Gastroesophageal sphincter (tissue), 4 donors: ENCODE measurements at regions not wholly inside any gene's neighbourhood (a gene's known extent, or its start where the extent isn't known, plus 50 kb on each side); places are given as distances from the start of the nearest gene placed in this dataset.
A peak's percentile ranks its signal among the peaks of the same experiment; 100 is the strongest.

Experiments used
- ATAC-seq: fragments of 150-250 bp; one replicate; pipeline ENCODE4 v1.9.1; 2016; ENCODE audit warnings: mild to moderate bottlenecking, moderate library complexity
- H3K27ac ChIP-seq, 4 donors: fragments of 200-600 bp; sonication (generic) in 3 of 4; 1 replicate in 3 of 4; 2 replicates in 1 of 4; pipeline ENCODE4 v1.5.1; 2016 to 2019
- H3K27me3 ChIP-seq: fragments of 200-600 bp; sonication (generic); one replicate; pipeline ENCODE4 v1.5.1; 2019
- H3K36me3 ChIP-seq, 2 donors: fragments of 200-600 bp; sonication (generic); one replicate each; pipeline ENCODE4 v1.5.1; 2019; ENCODE audit warnings: control low read depth in 1 of 2
- H3K4me1 ChIP-seq, 3 donors: fragments of 200-600 bp; sonication (generic); 1 replicate in 2 of 3; 2 replicates in 1 of 3; pipeline ENCODE4 v1.5.1; 2016 to 2019; ENCODE audit warnings: control low read depth in 2 of 3
- H3K4me3 ChIP-seq, 2 donors: fragments of 200-600 bp; sonication (generic); one replicate each; pipeline ENCODE4 v1.5.1; 2019; ENCODE audit warnings: mild to moderate bottlenecking in 1 of 2, moderate library complexity in 1 of 2
- H3K9me3 ChIP-seq, 3 donors: fragments of 200-600 bp; sonication (generic); one replicate each; pipeline ENCODE4 v1.5.1; 2017 to 2019; ENCODE audit warnings: control low read depth in 2 of 3
- EP300 ChIP-seq: sonication (generic); formaldehyde crosslinking; IDR thresholded peaks from one replicate; pipeline ENCODE4 v1.6.1; 2017; ENCODE audit warnings: antibody characterized with exemption, mild to moderate bottlenecking
- POLR2A ChIP-seq, 2 donors: fragments of 450-650 bp; IDR thresholded peaks; one replicate each; pipeline ENCODE4 v1.6.1; 2017; ENCODE audit warnings: antibody characterized with exemption in 2 of 2, mild to moderate bottlenecking in 2 of 2, moderate library complexity in 1 of 2
- POLR2AphosphoS5 ChIP-seq: sonication (generic); formaldehyde crosslinking; IDR thresholded peaks from one replicate; pipeline ENCODE4 v1.6.1; 2017; ENCODE audit warnings: antibody characterized with exemption
- WGBS, 2 donors: methylation state at CpG; one replicate each; pipeline ENCODE4 v1.1.5; 2018; ENCODE audit warnings: low coverage in 1 of 2; 5-methylcytosine and 5-hydroxymethylcytosine counted together
- TF ChIP-seq, protein P1 (sequence below), 4 experiments: fragments of 200-600 bp in 2 of 4; fragments of 450-650 bp in 2 of 4; sonication (generic) in 1 of 4; IDR thresholded peaks; one replicate each; pipeline ENCODE4 v1.5.1; 2017 to 2019; ENCODE audit warnings: antibody characterized with exemption in 4 of 4, mild to moderate bottlenecking in 2 of 4, moderate library complexity in 2 of 4

DNA sequence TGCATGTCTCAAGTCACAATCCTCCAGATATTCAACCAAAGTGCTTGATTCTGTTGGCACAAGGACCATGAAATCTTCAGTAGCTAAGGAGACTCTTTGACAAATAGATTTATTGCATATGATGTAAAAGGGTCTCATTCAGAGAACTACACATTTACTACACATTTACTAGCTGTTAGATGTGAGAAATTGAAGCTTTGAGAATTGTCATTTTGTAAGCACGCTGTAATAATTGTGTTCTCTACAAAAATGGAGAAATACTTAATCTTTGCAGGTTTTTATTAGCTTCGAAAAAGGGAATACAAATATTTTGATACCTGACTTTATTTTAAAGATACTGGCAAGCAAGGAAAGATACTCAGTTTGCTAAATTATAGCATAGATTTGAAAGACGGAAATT is 70.2 kb upstream of the CHD2 start:
- H3K27ac ChIP-seq: peak overlapping the region; percentile 7 to 98 (median 90)
- no peak overlapping the region for H3K4me3 ChIP-seq
- H3K27me3 ChIP-seq: no peaks in the 10 kb centered on the region
- TF ChIP-seq, protein P1, sequence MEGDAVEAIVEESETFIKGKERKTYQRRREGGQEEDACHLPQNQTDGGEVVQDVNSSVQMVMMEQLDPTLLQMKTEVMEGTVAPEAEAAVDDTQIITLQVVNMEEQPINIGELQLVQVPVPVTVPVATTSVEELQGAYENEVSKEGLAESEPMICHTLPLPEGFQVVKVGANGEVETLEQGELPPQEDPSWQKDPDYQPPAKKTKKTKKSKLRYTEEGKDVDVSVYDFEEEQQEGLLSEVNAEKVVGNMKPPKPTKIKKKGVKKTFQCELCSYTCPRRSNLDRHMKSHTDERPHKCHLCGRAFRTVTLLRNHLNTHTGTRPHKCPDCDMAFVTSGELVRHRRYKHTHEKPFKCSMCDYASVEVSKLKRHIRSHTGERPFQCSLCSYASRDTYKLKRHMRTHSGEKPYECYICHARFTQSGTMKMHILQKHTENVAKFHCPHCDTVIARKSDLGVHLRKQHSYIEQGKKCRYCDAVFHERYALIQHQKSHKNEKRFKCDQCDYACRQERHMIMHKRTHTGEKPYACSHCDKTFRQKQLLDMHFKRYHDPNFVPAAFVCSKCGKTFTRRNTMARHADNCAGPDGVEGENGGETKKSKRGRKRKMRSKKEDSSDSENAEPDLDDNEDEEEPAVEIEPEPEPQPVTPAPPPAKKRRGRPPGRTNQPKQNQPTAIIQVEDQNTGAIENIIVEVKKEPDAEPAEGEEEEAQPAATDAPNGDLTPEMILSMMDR (IDR thresholded peaks at IDR 0.05): no peak
- TF ChIP-seq POLR2AphosphoS5 (no peak), EP300 (no peak), POLR2A (IDR thresholded peaks at IDR 0.05) (no peak)
- ATAC-seq: no peak
- 61 to 71% methylated on average over 3 of the region's 3 CpGs for WGBS, 2 donors
- H3K9me3 ChIP-seq: no peaks in the 10 kb centered on the region
- H3K4me1 ChIP-seq: peaks cover 20 to 54% (median 28%) of the 10 kb centered on the region in 3 donors
- no peaks in the 10 kb centered on the region for H3K36me3 ChIP-seq

DNA sequence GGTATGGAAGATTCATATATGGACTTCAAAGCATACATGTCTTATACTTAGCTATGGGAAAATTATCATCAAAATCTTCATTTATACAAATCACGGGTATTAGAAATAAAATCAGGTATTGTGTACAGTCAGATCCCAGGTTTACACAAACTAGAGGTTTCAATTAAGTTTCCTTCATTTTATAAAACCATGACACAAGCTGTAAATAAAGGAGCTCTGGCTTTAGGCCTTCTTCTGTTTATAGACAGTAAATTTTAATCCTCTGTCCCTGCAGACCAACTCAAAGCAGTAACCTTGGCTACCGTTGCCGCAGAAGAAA is 68.8 kb upstream of the CHD2 start:
- TF ChIP-seq POLR2A (IDR thresholded peaks at IDR 0.05): no peak
- TF ChIP-seq, protein P1 (IDR thresholded peaks at IDR 0.05): no peak
- no peak for TF ChIP-seq POLR2AphosphoS5
- no peak for TF ChIP-seq EP300
- ATAC-seq: no peak
- Histone ChIP-seq H3K4me3 (peak overlapping the region; percentile 23 to 44), H3K27me3 (no peaks in the 10 kb centered on the region), H3K9me3 (no peaks in the 10 kb centered on the region), H3K27ac (peak overlapping the region; percentile 89 to 98 (median 93)), H3K36me3 (no peaks in the 10 kb centered on the region), H3K4me1 (peaks cover 20 to 55% (median 28%) of the 10 kb centered on the region in 3 donors)
- 5 to 13% methylated on average over 1 to 3 of the region's 3 CpGs for WGBS, 2 donors

DNA sequence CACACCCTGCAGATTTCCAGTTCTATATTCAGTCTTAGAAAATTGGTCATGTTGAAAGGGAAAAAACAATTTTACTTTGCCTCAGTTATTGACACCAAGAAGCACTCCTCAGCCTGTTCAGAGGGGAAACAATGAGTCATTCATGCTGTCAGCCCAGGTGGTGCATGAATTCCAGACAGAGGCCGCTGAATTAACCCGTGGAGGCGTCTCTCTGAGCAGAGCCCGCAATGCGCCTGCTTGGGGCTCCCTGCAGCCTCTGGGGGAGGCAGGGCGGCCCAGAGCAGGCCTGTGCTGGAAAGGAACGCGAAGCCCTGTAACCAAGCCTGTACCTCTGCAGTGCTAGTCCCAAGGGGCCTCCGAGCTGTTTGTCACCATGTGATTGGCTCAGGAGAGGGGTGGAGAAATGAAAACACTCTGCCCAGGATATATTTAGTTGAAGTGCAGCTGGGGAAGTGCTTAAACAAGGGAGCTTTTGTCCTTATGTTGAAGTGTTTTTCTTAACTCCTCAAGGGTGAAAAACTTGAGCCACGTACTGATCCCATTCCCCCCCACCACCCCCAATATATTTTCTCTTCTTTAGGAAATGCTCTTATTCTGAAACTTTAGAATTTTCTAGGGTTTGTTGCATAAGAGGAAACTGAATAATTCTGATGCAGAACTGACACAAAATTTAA is 68.3 kb upstream of the CHD2 start:
- no peaks in the 10 kb centered on the region for H3K36me3 ChIP-seq
- H3K27ac ChIP-seq: peak overlapping the region; percentile 89 to 98 (median 93)
- no peaks in the 10 kb centered on the region for H3K27me3 ChIP-seq
- peak; percentile 97 for ATAC-seq
- H3K9me3 ChIP-seq: no peaks in the 10 kb centered on the region
- peak overlapping the region; percentile 23 to 44 for H3K4me3 ChIP-seq
- peaks cover 20 to 55% (median 28%) of the 10 kb centered on the region in 3 donors for H3K4me1 ChIP-seq
- 0% methylated on average over 1 to 5 of the region's 10 CpGs for WGBS, 2 donors
- TF ChIP-seq, protein P1 (IDR thresholded peaks at IDR 0.05): peak in 2 of 4 experiments; percentile 3 to 33
- TF ChIP-seq POLR2AphosphoS5 (peak; percentile 83), POLR2A (IDR thresholded peaks at IDR 0.05) (peak; percentile 68 to 79), EP300 (no peak)

DNA sequence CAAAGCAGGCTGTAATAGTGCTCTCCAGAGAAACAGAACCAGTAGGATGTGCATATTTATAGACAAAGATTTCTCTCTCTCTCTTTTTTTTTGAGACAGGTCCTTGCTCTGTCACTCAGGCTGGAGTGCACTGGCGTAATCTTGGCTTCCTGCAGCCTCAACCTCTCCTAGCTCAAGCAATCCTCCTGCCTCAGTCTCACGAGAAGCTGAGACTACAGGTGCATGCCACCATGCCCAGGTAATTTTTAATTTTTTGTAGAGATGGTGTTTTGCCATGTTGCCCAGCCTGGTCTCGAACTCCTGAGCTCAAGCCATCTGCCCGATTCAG is 67.1 kb upstream of the CHD2 start:
- TF ChIP-seq, protein P1 (IDR thresholded peaks at IDR 0.05): no peak
- no peak for TF ChIP-seq EP300
- TF ChIP-seq POLR2AphosphoS5: no peak
- TF ChIP-seq POLR2A (IDR thresholded peaks at IDR 0.05): no peak
- Histone ChIP-seq H3K9me3 (no peaks in the 10 kb centered on the region), H3K4me1 (peaks cover 20 to 55% (median 28%) of the 10 kb centered on the region in 3 donors), H3K4me3 (no peak overlapping the region), H3K27me3 (no peaks in the 10 kb centered on the region), H3K27ac (peak overlapping the region; percentile 89 to 98 (median 93)), H3K36me3 (no peaks in the 10 kb centered on the region)
- 38 to 44% methylated on average over 1 to 3 of the region's 4 CpGs for WGBS, 2 donors
- peak; percentile 30 for ATAC-seq

DNA sequence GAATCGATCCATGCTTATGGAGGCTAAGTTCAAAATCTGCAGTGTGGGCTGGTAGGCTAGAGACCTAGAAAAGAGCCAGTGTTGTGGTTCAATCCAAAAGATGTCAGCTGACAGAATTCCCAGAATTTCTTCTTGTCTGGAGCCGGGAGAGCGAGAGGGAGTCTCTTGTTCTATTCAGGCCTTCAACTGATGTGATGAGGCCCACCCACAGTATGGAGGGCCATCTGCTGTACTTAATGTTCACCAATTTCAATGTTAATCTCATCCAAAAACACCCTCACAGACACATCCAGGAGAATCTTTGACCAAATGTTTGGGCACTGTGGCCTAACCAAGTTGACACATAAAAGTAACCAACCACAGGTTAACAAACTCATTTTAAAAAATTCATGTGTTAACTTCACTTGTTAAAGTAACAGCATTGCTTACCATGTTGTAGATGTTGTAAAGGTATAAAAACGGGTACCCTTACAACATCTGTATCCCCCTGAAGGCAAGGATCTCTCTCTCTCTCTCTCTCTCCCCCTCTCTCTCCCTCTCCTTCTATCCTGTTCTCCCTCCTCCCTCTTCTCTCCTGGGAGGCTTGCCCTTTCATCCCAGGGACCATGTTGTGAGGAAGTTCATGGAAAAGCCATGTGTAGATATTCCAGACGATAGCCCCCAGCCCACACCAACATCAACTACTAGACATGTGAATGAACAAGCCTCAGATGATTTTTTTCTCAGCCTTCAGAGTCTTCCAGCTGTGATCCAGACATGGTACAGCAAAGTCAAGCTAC is 66.4 kb upstream of the CHD2 start:
- H3K27me3 ChIP-seq: no peaks in the 10 kb centered on the region
- peak overlapping the region; percentile 89 to 98 (median 93) for H3K27ac ChIP-seq
- H3K4me3 ChIP-seq: no peak overlapping the region
- peaks cover 20 to 55% (median 28%) of the 10 kb centered on the region in 3 donors for H3K4me1 ChIP-seq
- H3K36me3 ChIP-seq: no peaks in the 10 kb centered on the region
- ATAC-seq: no peak
- no peaks in the 10 kb centered on the region for H3K9me3 ChIP-seq
- 42 to 64% methylated on average over 3 to 4 of the region's 5 CpGs for WGBS, 2 donors
- TF ChIP-seq POLR2AphosphoS5: no peak
- TF ChIP-seq EP300: no peak
- no peak for TF ChIP-seq POLR2A (IDR thresholded peaks at IDR 0.05)
